ENCODE measurements at regions not wholly inside any gene's neighbourhood (a gene's known extent, or its start where the extent isn't known, plus 50 kb on each side); places are given as distances from the start of the nearest gene placed in this dataset.

GRCh38 chr3:64903006-64903405, 215.2 kb upstream of the ADAMTS9 start:
- no peak overlapping the region for H3K27ac ChIP-seq (ENCODE audit: low read depth, low read length)

GRCh38 chr3:64901986-64902516, 214.3 kb upstream of the ADAMTS9 start:
- no peaks in the 10 kb centered on the region for H3K36me3 ChIP-seq (ENCODE audit: insufficient read depth, low read length)
- no peaks in the 10 kb centered on the region for H3K9me3 ChIP-seq (ENCODE audit: low read length)
- H3K9ac ChIP-seq (ENCODE audit: low read length), result no peak overlapping the region
- H3K4me1 ChIP-seq (ENCODE audit: insufficient read depth, low read length), result peaks cover 39% of the 10 kb centered on the region
- no peak overlapping the region for H3K4me3 ChIP-seq (ENCODE audit: low read depth in 1 of 2, low read length in 2 of 2)
- no peak overlapping the region for H3K27ac ChIP-seq (ENCODE audit: low read depth, low read length)
- no peaks in the 10 kb centered on the region for H3K27me3 ChIP-seq (ENCODE audit: control insufficient read depth in 1 of 2, insufficient read depth in 2 of 2, low read length in 2 of 2)

More at GRCh38 chr3:64903006-64903405, 215.2 kb upstream of the ADAMTS9 start:
- H3K27me3 ChIP-seq (ENCODE audit: control insufficient read depth in 1 of 2, insufficient read depth in 2 of 2, low read length in 2 of 2), result no peaks in the 10 kb centered on the region
- H3K9me3 ChIP-seq (ENCODE audit: low read length), result no peaks in the 10 kb centered on the region
- no peaks in the 10 kb centered on the region for H3K36me3 ChIP-seq (ENCODE audit: insufficient read depth, low read length)
- peaks cover 39% of the 10 kb centered on the region for H3K4me1 ChIP-seq (ENCODE audit: insufficient read depth, low read length)
- no peak overlapping the region for H3K4me3 ChIP-seq (ENCODE audit: low read depth in 1 of 2, low read length in 2 of 2)
- no peak overlapping the region for H3K9ac ChIP-seq (ENCODE audit: low read length)

- H3K4me3 ChIP-seq (ENCODE audit: low read depth in 1 of 2, low read length in 2 of 2), result no peak overlapping the region
- no peak overlapping the region for H3K27ac ChIP-seq (ENCODE audit: low read depth, low read length)
- peaks cover 42% of the 10 kb centered on the region for H3K4me1 ChIP-seq (ENCODE audit: insufficient read depth, low read length)
- H3K27me3 ChIP-seq (ENCODE audit: control insufficient read depth in 1 of 2, insufficient read depth in 2 of 2, low read length in 2 of 2), result no peaks in the 10 kb centered on the region
- H3K9me3 ChIP-seq (ENCODE audit: low read length), result no peaks in the 10 kb centered on the region
- no peak overlapping the region for H3K9ac ChIP-seq (ENCODE audit: low read length)
- H3K36me3 ChIP-seq (ENCODE audit: insufficient read depth, low read length), result no peaks in the 10 kb centered on the region
These were observed 213.7 kb upstream of the ADAMTS9 start for GRCh38 chr3:64901522-64901885.

GRCh38 chr3:64900617-64901521, 213.1 kb upstream of the ADAMTS9 start:
- H3K4me1 ChIP-seq (ENCODE audit: insufficient read depth, low read length), result peaks cover 46% of the 10 kb centered on the region
- H3K4me3 ChIP-seq (ENCODE audit: low read depth in 1 of 2, low read length in 2 of 2), result no peak overlapping the region
- no peaks in the 10 kb centered on the region for H3K9me3 ChIP-seq (ENCODE audit: low read length)
- no peak overlapping the region for H3K27ac ChIP-seq (ENCODE audit: low read depth, low read length)
- no peaks in the 10 kb centered on the region for H3K36me3 ChIP-seq (ENCODE audit: insufficient read depth, low read length)
- no peak overlapping the region for H3K9ac ChIP-seq (ENCODE audit: low read length)
- H3K27me3 ChIP-seq (ENCODE audit: control insufficient read depth in 1 of 2, insufficient read depth in 2 of 2, low read length in 2 of 2), result no peaks in the 10 kb centered on the region

- H3K27me3 ChIP-seq (ENCODE audit: control insufficient read depth in 1 of 2, insufficient read depth in 2 of 2, low read length in 2 of 2), result no peaks in the 10 kb centered on the region
- no peaks in the 10 kb centered on the region for H3K36me3 ChIP-seq (ENCODE audit: insufficient read depth, low read length)
- H3K9ac ChIP-seq (ENCODE audit: low read length), result no peak overlapping the region
- H3K9me3 ChIP-seq (ENCODE audit: low read length), result no peaks in the 10 kb centered on the region
- H3K4me1 ChIP-seq (ENCODE audit: insufficient read depth, low read length), result peaks cover 53% of the 10 kb centered on the region
- no peak overlapping the region for H3K27ac ChIP-seq (ENCODE audit: low read depth, low read length)
- no peak overlapping the region for H3K4me3 ChIP-seq (ENCODE audit: low read depth in 1 of 2, low read length in 2 of 2)
These were observed 212.4 kb upstream of the ADAMTS9 start for GRCh38 chr3:64900156-64900555.

GRCh38 chr3:64898941-64899340, 211.1 kb upstream of the ADAMTS9 start:
- H3K36me3 ChIP-seq (ENCODE audit: insufficient read depth, low read length), result no peaks in the 10 kb centered on the region
- peaks cover 65% of the 10 kb centered on the region for H3K4me1 ChIP-seq (ENCODE audit: insufficient read depth, low read length)
- no peaks in the 10 kb centered on the region for H3K27me3 ChIP-seq (ENCODE audit: control insufficient read depth in 1 of 2, insufficient read depth in 2 of 2, low read length in 2 of 2)
- H3K9ac ChIP-seq (ENCODE audit: low read length), result no peak overlapping the region
- no peak overlapping the region for H3K4me3 ChIP-seq (ENCODE audit: low read depth in 1 of 2, low read length in 2 of 2)
- no peak overlapping the region for H3K27ac ChIP-seq (ENCODE audit: low read depth, low read length)
- H3K9me3 ChIP-seq (ENCODE audit: low read length), result no peaks in the 10 kb centered on the region

- Histone ChIP-seq H3K27ac (ENCODE audit: low read depth, low read length) (no peak overlapping the region), H3K36me3 (ENCODE audit: insufficient read depth, low read length) (no peaks in the 10 kb centered on the region), H3K27me3 (ENCODE audit: control insufficient read depth in 1 of 2, insufficient read depth in 2 of 2, low read length in 2 of 2) (no peaks in the 10 kb centered on the region), H3K4me1 (ENCODE audit: insufficient read depth, low read length) (peaks cover 41% of the 10 kb centered on the region), H3K9me3 (ENCODE audit: low read length) (no peaks in the 10 kb centered on the region), H3K9ac (ENCODE audit: low read length) (no peak overlapping the region), H3K4me3 (ENCODE audit: low read depth in 1 of 2, low read length in 2 of 2) (no peak overlapping the region)
These were observed 208.4 kb upstream of the ADAMTS9 start for GRCh38 chr3:64895991-64896895.

- Histone ChIP-seq H3K27ac (ENCODE audit: low read depth, low read length) (no peak overlapping the region), H3K27me3 (ENCODE audit: control insufficient read depth in 1 of 2, insufficient read depth in 2 of 2, low read length in 2 of 2) (no peaks in the 10 kb centered on the region)
These were observed 207.5 kb upstream of the ADAMTS9 start for GRCh38 chr3:64895106-64895990.

GRCh38 chr3:64894006-64894405, 206.2 kb upstream of the ADAMTS9 start:
- H3K9ac ChIP-seq (ENCODE audit: low read length), result no peak overlapping the region
- H3K36me3 ChIP-seq (ENCODE audit: insufficient read depth, low read length), result no peaks in the 10 kb centered on the region
- H3K27ac ChIP-seq (ENCODE audit: low read depth, low read length), result no peak overlapping the region
- no peak overlapping the region for H3K4me3 ChIP-seq (ENCODE audit: low read depth in 1 of 2, low read length in 2 of 2)
- H3K4me1 ChIP-seq (ENCODE audit: insufficient read depth, low read length), result peaks cover 28% of the 10 kb centered on the region
- H3K9me3 ChIP-seq (ENCODE audit: low read length), result no peaks in the 10 kb centered on the region
- H3K27me3 ChIP-seq (ENCODE audit: control insufficient read depth in 1 of 2, insufficient read depth in 2 of 2, low read length in 2 of 2), result no peaks in the 10 kb centered on the region

More at GRCh38 chr3:64895106-64895990, 207.5 kb upstream of the ADAMTS9 start:
- H3K4me3 ChIP-seq (ENCODE audit: low read depth in 1 of 2, low read length in 2 of 2), result no peak overlapping the region
- no peaks in the 10 kb centered on the region for H3K9me3 ChIP-seq (ENCODE audit: low read length)
- H3K9ac ChIP-seq (ENCODE audit: low read length), result no peak overlapping the region
- H3K36me3 ChIP-seq (ENCODE audit: insufficient read depth, low read length), result no peaks in the 10 kb centered on the region
- peaks cover 32% of the 10 kb centered on the region for H3K4me1 ChIP-seq (ENCODE audit: insufficient read depth, low read length)

- Histone ChIP-seq H3K9ac (ENCODE audit: low read length) (no peak overlapping the region), H3K9me3 (ENCODE audit: low read length) (no peaks in the 10 kb centered on the region), H3K4me3 (ENCODE audit: low read depth in 1 of 2, low read length in 2 of 2) (no peak overlapping the region), H3K36me3 (ENCODE audit: insufficient read depth, low read length) (no peaks in the 10 kb centered on the region), H3K27me3 (ENCODE audit: control insufficient read depth in 1 of 2, insufficient read depth in 2 of 2, low read length in 2 of 2) (no peaks in the 10 kb centered on the region), H3K4me1 (ENCODE audit: insufficient read depth, low read length) (peaks cover 30% of the 10 kb centered on the region), H3K27ac (ENCODE audit: low read depth, low read length) (no peak overlapping the region)
These were observed 205.0 kb upstream of the ADAMTS9 start for GRCh38 chr3:64892671-64893309.
